ENCODE measurements at regions not wholly inside any gene's neighbourhood (a gene's known extent, or its start where the extent isn't known, plus 50 kb on each side); places are given as distances from the start of the nearest gene placed in this dataset.
"Not testable (repeated sequence)": the region's sequence is repeated elsewhere in the genome, so short reads cannot be mapped to it uniquely, and the experiment has no call there.

GRCh38 chr7:69499-70123 is 122.8 kb upstream of the FAM20C start:
- DNase-seq: not testable (repeated sequence)

DNA sequence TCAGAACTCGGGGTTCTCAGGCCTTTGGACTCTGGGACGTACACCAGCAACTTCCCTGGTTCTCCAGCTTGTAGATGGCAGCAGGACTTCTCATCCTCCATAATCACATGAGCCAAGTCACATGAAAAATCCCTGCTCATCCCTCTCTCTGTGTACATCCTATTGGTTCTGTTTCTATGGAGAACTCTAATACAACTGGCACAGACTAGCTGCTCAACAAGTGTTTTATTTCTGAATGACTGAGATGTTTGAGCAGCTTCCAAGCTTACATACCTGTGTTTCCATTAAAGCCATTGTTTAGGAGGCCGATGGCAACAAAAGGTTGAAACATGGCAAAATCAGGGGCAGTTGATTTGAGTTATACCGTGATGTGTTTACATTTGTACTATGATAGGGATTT is 122.2 kb upstream of the FAM20C start:
- not testable (repeated sequence) for DNase-seq

- DNase-seq: not testable (repeated sequence)
Measured at GRCh38 chr7:70989-71388, 121.4 kb upstream of the FAM20C start.

- DNase-seq: not testable (repeated sequence)
Measured at GRCh38 chr7:72266-73057, 119.9 kb upstream of the FAM20C start.

DNA sequence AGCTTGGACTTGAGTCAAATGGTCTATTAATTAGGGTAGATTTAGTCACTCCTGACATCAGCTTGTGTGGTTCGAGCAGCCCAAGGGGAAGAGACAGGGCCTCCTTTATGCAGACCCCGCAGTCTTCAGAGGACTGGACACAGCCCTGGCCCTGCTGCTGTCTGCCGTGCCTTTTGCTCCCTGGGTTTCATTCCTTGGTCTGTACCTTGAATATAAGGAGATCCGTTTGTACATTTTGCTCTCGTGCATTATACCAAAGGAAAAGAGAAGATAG is 119.4 kb upstream of the FAM20C start:
- DNase-seq: not testable (repeated sequence)

DNA sequence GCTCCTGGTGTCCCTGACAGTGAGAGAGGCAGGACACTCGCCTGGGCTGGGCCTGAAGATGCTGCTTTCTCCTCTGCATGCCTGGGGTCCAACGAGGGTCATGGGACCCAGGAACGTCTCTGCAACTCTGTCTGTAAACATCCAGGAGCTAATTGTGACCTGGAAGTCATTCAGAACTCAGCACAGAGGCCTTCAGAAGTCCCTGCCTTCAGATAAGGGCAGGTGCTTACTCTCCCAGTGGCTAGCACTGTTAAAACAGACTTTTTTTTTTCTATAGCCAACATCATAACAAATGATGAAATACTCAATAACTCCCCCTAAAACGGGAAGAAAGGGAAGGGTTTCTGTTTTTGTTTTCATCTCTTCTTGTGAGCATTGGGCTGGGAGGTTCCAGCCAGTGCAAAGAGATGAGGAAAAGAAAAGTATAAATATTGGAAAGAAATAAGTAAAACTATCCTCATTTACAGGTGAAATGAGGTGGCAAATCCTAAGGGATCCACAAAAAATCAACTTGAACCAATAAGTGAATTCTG is 118.3 kb upstream of the FAM20C start:
- peak; percentile 53 for DNase-seq

- not testable (repeated sequence) for DNase-seq
Measured at GRCh38 chr7:75511-75910, 116.9 kb upstream of the FAM20C start.

DNA sequence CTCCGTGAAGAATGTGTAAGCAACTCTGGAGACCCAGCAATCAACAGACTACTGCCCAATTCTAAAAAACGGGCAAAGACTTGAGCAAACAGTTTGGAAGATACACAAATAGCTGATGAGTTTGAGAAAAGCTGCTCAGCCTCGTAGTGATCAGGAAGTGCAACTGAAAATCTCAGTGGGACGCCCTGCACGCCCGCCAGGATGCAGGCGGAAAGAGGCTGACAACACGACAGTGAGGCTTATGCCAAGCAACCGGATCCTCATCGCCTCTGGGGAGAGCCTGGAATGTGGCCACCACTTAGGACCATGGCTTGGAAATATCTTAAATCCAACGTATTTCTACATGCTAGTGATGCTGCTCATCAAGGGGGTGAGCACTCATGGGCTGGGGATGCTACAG is 116.2 kb upstream of the FAM20C start:
- DNase-seq: not testable (repeated sequence)

GRCh38 chr7:76829-77395 is 115.5 kb upstream of the FAM20C start:
- not testable (repeated sequence) for DNase-seq

DNA sequence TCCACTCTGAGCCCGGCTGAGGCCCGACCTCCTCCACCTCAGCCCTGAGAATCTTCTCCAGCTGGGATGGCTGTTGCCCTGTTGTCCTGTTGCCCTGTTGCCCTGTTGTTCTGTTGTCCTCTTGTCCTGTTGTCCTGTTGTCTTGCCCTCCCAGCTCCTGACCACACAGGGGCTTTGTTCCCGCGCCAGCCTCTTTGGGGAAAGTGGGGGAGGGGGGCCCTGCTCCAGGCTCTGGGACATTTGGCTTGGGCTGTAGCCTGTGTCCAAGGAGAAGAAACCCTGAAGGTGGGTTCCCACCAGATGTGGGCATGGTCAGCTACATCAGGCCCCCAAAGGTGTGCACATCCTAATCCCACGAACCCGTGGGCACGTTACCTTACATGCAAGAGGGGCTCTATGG is 113.5 kb upstream of the FAM20C start:
- DNase-seq: not testable (repeated sequence)

GRCh38 chr7:79400-80055 is 112.8 kb upstream of the FAM20C start:
- peak; percentile 38 for DNase-seq

- DNase-seq: no peak
Measured at GRCh38 chr7:80259-81067, 111.9 kb upstream of the FAM20C start.

GRCh38 chr7:81068-81925 is 111.1 kb upstream of the FAM20C start:
- peak; percentile 38 for DNase-seq

- DNase-seq: no peak
Measured at GRCh38 chr7:81926-82756, 110.2 kb upstream of the FAM20C start.

DNA sequence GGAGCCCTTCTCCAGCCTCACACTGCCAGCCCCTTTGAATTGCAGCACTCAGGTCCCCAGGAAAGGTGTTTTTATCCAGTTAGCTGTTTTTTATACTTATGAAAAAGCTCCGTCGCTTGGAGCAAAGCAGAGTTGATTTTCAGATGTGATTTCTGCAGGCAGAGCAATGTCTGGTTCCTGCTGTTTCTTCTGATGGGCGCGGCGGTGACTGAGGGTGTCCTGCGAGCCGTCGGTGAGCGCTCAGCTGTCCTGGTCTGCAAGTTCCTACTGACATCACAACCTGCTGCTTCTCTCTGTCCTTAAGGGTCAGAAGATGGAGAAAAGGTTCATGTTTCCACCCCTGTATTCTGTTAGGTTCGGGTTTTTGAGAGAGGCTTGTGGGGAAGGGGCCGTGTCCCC is 109.6 kb upstream of the FAM20C start:
- no peak for DNase-seq

DNA sequence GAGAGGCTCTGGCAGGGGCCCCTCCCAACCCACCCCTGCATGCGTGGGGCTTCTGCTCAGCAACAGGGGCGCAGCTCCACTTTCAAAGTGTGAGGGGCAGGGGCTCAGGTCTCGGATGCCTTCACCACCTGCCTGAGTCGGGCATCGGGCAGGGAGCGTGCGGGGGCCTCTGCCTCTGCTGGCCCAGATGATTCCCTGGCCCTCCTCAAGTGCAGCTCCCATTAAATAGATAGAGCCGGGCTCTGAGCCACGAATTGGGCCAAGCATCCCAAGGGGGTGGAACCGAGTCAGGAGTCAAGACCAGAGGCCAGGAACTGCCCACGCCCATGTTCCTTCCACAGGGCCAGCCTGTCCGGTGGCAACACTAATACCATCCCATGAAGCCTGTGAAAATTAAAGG is 108.9 kb upstream of the FAM20C start:
- DNase-seq: no peak

- DNase-seq: no peak
Measured at GRCh38 chr7:83861-84632, 108.3 kb upstream of the FAM20C start.

- no peak for DNase-seq
Measured at GRCh38 chr7:84633-85020, 107.7 kb upstream of the FAM20C start.

GRCh38 chr7:85074-85882 is 107.1 kb upstream of the FAM20C start:
- DNase-seq: no peak
